GM19324 (cell line): ENCODE measurements at regions not wholly inside any gene's neighbourhood (a gene's known extent, or its start where the extent isn't known, plus 50 kb on each side); places are given as distances from the start of the nearest gene placed in this dataset.
A peak's percentile ranks its signal among the peaks of the same experiment; 100 is the strongest.
"Not testable (repeated sequence)": the region's sequence is repeated elsewhere in the genome, so short reads cannot be mapped to it uniquely, and the experiment has no call there.

ENCODE experiments used
- ATAC-seq: cut with Tn5 transposase; IDR thresholded peaks from one replicate; pipeline ENCODE4 v1.9.1; 2021; ENCODE audit warnings: mild to moderate bottlenecking, moderate library complexity; ENCODE audit not compliant: unreplicated experiment, low FRiP score

DNA sequence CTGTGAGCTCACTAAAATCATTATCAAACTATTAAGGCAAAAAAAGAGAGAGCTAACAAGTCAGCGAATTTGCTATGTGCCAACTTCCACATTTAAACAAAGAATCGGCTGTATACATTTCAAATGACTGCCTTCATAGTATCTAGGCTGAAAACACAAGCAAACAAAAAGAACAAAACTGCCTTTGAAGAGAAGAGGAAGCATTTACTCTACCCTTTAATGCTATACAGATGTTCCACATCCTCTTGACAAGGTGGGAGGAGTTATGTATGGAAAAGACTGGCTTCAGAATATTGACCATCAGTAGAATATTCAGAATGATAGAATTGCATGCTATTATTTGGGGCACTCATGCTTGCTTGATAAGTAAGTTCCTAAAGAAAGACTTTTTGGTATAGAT lies 741.7 kb downstream of the PLCL1 start:
- ATAC-seq: no peak

DNA sequence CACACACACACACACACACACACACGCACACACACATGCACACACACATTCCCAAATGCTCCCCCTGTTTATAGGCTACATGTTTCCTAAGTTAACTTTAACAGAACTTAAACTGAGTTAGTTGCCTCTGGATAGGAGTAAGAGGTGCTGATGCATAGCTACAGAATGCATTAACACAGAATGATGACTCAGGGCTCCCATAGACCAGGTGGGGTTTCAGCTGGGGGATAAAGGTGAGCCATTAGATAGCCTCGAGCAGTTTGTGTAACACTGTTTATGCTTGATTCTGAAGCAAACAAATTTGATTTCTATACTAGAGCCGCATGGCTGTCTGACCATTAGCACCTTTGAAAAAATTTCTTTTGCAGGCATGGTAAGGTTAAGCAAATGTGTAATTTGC lies 741.0 kb downstream of the PLCL1 start:
- ATAC-seq: no peak

DNA sequence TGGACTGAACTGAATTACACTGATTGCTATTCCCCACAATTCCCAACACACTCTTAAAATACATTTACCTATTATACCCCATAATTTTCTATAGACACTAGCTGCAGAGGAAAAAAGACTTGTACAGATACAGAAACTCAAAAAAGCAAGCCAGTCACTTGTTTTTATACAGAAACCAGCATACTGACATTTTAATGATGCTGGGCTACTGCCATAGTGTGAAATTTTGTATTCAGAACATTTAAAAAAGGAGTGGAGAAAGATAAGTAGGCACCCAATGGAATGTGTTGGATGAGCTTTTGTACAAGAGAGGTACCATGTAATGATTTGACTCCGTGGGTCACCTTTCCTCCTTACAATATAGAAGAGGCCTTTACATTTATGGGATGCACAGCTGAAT lies 740.1 kb downstream of the PLCL1 start:
- ATAC-seq: no peak

DNA sequence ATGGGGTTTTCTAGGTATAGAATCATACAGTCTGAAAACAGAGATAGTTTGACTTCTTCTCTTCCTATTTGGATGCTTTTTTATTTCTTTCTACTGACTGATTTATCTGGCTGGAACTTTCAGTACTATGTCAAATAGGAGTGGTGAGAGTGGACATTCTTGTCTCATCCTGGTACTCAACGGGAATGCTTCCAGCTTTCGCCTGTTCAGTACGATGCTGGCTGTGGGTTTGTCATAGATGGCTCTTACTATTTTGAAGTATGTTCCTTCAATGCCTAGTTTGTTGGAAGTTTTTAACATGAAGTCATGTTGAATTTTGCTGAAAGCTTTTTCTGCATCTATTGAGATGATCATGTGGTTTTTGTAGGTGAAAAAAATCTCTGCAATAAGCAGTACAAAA lies 730.4 kb downstream of the PLCL1 start:
- no peak for ATAC-seq

DNA sequence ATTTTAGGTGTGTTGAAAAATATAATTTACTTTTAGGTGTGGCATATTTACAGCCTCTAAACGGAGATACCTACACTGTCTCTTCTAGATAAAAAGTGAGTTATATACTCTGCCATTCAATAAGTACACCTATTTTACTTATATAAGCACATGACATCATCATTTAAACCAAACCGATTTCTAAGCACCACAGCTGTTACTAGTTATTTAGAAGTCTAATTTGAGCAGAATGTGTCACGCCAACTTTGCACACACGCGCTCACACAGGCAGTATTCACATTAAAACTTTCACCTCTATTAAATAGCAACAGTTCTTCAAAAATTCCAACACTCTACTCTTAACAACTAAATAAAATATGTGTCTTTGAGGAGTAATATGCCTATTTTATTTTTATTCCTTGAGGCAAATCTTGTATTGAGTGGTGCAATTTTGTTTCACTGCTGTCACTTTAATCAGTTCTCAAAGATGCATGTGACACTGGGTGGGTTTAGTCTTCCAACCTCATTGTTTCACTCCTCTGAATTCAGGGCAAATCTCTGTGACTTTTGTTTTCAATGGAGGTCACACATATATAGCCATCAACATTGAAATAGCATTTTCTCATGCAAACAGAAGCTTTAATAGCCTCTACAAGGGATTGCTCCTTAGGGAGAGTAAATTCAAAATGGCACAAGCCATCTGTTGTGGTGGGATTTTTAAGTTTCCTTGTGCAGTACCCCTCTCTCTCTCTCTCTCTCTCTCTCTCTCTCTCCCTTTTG lies 721.0 kb downstream of the PLCL1 start:
- no peak for ATAC-seq

DNA sequence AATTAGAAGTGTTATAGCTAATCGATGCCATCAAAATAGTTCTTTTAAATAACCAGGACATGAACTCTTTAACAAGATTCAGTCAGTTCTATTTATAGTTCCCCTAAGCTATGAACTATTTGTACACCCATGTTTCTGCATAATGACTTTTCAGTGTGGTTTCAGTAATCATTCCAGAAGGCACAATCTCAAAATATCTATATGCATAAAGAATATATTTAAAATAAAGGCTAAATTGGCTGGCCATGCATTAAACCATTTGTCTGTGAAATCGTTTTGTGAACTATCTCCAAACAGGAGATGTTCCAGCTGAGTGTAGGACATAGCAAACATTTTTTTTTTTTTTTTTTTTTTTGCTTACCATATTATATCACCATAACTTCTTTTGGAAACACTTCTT lies 719.3 kb downstream of the PLCL1 start:
- ATAC-seq: no peak

DNA sequence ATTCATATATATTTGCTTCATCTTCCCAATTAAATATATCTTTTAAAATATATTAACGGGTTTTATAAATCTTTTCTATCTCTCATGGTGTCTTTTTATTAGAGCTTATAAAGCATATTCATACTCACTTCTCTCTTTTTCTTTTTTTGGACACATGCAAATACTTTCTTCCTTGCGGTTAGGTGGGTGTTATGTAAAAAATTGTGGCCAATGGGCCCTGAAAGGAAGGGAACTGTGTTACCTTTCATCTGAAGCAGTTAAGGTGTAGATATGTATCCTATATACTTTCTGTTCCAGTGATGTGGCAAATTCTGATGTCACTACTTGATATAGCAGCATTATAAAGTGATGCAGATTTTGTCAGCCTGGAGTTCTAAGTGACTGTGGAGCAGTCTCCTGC lies 714.5 kb downstream of the PLCL1 start:
- peak; percentile 53 for ATAC-seq

DNA sequence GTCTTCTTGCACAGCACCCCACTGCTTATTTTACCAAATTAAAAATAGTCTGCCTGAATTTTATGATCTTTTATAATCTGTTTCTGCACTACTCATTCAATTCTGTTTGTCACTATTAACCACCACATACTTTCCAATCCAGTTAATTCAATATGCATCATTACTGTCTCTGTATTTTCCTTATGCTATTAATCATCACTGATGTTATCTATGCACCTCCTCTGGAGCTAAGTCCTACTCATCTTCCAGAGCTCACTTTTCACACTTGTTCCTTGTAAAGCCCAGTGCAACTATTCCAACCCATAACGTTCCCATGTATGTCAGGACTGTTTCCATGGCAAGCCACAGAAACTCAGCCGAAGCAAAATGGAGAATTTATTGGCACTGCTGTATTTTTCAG lies 713.6 kb downstream of the PLCL1 start:
- no peak for ATAC-seq

DNA sequence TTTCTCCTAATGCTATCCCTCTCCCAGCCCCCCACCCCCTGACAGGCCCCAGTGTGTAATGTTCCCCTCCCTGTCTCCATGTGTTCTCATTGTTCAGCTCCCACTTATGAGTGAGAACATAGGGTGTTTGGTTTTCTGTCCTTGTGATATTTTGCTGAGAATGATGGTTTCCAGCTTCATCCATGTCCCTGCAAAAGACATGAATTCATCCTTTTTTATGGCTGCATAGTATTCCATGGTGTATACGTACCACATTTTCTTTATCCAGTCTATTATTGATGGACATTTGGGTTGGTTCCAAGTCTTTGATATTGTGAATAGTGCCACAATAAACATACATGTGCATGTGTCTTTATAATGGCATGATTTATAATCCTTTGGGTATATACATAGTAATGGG lies 704.2 kb downstream of the PLCL1 start:
- not testable (repeated sequence) for ATAC-seq

DNA sequence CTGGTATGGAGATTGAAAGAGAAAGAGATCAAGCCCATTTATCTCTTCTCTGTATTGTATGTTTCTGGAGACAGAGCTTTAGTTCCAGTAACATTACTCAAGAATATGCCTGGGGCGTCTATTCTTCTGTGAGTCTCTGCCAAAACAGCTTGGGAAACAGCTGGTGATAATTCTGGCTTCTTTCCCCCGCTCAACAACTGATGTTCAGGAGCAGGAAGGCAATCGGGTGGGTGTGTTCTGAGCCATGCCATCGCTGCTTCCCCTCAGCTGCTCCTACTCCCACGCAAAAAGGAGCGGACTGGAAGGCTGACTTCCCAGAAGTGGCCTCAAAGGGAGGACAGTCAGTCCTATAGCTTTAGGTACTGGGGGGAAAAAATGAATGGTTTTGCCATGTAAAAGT lies 695.1 kb downstream of the PLCL1 start:
- ATAC-seq: no peak

DNA sequence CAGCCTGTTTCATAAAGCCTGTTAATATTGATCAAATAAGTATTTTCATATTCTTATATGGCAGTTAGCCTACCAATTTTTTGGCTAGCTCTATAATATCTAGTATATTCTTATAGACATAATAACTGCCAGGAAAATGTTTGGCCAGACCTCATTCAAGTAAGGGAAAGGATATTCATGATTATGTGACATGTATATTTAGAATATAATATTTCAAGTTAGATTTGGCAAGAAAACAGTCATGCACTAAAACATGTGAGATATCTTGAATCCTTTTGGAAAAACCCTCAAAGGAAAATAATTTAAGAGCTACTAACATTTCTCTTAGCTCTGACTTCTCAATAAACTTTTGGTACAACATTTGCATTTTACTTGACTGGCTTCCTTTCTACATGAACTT lies 694.1 kb downstream of the PLCL1 start:
- no peak for ATAC-seq

DNA sequence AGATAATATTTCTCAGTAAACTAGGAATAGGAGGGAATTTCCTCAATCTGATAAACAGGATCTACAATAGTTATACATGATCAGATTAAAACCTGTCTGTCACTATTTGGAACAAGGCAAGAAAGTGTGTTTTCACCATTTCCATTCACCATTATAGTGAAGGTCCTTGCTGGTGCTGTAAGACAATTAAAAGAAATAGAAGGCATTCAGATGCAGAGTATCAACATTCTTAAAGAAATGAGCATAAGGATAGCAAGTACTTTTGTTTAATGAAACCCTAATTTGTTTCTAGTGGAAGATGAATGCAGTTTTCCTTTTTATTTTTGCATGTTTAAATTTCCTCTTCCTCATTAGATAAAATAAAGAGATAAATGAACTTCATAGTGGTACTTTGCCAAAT lies 693.7 kb downstream of the PLCL1 start:
- no peak for ATAC-seq

DNA sequence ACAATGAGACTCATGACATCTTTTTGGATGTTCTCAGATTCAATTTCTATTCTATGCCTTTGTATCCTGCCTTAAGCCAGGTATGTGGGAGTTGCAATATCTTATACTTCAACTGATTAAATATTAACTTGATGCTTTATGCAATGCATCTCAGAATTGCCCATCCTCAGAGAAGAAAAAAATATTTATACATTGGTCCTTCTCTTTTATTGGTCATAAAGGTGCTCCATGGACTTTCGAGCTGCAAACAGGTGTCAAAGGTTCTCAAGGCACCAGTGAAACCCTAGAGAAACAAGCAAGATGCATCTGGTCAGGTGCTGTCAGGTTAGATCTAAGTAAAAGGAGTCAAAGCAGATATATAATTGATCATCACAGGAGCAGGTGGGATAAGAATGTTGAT lies 690.5 kb downstream of the PLCL1 start:
- ATAC-seq: no peak

DNA sequence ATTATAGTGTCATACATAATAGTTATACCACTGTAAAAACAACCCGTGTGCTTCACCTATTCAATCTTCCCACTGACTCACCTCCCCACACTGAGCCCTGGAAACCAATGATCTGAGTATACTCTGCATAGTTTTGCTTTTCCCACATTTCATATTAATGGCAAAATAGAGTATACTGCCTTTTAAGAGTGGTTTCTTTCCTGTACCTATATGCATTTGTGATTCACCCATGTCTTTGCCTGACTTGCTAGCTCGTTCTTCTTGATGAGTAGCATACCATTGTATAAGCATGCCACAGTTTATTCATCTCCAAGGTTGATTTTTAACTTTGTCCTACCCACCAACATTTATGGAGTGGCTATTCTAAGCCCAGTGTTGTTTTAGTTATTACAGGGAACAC lies 686.4 kb downstream of the PLCL1 start:
- ATAC-seq: no peak

DNA sequence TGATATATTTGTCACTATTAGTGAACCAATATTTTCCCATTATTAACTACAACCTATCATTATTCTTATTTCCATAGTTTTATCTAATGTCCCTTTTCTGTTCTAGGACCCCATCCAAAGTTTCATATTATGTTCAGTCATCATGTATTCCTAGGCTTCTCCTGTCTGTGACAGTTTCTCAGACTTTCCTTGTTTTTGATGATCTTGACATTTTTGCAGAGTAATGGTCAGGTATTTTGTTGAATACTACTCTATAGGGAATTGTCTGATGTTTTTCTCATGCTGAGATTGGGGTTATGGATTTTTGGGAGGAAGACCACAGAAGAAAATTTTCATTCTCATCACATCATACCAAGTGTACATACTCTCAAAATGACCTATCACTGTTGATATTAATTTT lies 684.6 kb downstream of the PLCL1 start:
- no peak for ATAC-seq

DNA sequence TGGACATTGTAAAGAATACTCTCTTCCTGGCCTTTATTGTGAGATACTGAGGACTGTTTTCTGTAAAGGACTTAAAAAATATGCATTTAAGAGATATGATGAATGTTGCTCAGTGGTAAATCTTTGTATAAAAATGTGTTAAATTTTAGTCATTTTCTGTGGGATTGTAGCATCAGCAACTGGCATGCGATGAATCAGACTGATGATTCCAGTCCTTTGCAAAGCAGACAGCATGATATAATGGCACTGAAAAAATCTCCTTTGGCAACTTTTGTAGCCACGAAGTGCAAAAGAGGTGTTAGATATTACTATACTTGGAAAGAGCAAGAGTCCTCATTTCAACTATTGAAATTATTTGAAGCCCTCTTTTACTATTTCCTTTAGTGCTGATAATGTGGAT lies 678.7 kb downstream of the PLCL1 start:
- no peak for ATAC-seq

DNA sequence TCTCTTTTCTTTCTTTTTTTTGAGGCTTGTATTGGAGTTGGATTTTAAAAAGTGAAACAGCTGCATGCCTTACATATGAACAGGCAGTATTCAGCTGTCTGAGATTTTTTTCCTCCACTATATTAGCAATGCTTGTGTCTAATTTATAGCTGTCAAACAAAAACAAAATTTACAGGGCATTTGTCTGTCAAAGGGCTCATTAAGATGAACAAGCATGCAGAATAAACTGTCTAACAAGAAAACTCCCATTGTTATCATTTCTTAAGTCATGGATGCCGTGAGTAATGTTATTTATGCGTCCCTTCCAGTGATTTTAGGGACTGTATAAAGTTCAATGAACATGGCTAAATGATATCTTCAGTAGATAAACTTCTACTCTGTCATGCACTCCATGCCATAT lies 674.7 kb downstream of the PLCL1 start:
- ATAC-seq: no peak

DNA sequence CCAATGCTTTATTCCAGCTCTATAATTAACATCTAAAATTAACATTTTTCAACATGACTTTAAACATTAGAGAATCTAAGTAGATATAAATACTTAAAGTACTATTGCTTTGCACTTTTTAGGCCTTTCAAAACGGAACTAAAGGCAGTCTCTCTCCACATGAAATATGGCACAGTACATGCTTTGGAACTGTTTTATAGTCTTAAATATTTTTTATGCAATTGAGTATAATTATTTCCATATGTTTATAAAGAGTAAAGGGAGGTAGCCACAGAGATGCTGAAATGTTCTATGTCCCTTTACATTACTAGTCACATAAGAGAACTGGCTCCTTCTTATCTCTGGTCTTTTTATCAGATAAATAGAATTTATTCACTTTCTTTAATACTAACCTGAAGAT lies 674.0 kb downstream of the PLCL1 start:
- no peak for ATAC-seq

DNA sequence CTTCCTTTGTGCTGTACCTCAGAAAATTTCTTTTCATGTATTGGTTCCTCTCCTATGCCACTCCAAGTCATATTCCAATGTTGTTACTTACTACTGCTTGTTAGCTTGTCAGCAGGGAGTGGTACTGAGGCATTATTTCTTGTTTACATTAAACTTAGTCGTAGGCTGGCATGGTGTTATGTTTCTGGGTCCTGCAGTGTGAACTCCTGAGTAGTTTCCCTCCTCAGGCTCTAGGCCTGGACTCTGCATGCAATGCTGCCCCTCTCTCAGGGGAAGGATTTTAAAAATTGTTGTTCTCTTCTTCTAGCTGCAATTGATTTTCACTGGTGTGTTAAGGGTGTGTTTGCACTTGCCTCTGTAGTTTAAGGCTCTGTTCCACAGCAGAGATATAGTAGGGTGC lies 671.6 kb downstream of the PLCL1 start:
- no peak for ATAC-seq

DNA sequence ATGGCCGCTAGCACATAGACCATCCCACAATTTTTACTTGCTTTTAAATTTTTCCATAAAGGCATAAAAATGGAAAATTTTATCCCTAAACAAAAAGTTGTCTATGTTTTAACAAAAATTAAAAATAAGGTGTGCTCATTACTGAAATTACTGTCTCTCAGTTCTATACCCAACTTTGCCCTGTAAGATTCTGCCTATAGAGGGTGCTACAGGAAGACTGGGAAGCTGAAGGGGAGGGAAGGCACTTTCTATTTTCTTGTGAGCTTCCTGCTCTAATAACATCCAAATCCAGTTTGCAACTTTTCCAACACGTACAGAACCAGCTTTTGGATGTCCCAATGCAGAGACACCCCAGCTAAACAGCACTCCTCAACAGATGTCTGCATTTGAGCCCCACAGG lies 666.9 kb downstream of the PLCL1 start:
- ATAC-seq: no peak

DNA sequence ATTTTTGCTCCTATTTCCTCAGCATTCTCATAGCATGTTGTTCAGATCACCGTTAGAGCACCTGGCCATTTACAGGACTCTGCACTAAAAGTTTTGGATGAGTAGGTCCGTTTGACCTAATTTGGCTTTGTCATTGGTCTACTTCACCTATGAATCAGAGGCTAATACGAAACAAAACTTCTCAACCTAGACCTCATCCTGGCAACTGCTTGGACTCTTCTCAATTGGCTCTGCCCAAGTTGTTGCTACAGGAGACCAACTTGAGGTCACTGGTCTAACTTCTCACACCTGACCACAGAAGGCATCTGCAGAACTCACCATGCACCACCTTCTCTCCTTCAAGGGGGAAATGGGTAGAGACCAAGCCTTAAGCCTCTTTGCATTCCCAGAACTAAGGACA lies 663.7 kb downstream of the PLCL1 start:
- no peak for ATAC-seq

DNA sequence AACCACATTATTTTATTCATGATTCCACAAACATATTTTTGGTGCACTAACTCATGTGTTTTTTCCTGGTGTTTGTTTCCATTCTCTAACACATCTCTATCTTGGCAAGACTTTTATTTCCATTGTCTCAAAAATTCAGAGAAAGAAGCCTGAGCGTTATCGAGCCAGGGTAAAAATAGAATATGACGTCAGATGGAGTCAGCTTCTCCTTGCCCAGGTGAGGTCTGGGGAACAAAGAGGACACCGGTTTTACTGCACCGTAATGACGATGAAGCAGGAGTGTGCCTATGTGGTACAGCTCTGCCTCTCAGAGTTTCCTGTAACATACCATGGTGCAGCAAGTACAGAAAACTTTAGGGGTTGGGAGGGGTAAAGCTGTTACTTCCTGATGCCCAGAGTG lies 661.6 kb downstream of the PLCL1 start:
- no peak for ATAC-seq

DNA sequence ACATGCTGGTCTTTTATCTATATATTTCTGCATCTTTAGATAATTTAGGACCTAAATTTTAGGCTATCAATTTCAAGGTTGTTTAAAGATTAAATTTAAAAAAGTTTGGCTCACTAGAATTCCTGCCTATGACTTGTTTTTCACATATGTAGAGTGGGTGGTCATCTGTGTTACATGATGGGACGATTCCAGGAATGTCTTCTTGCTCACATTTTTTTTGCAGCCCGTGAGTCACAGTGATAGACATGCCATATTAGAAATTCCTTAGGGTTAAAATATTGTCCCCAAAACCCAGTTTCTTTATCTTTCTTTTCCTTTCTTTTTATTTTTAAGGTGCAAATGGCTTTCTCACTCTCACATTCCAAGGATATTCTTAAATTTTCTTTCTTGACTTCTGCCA lies 652.0 kb downstream of the PLCL1 start:
- no peak for ATAC-seq
